H1 (cell line): ENCODE measurements at regions not wholly inside any gene's neighbourhood (a gene's known extent, or its start where the extent isn't known, plus 50 kb on each side); places are given as distances from the start of the nearest gene placed in this dataset.

Experiments used
- CTCF ChIA-PET: fragments of 300-600 bp; sonication (Branson Sonifier 250); formaldehyde crosslinking; loops from one replicate; lab custom pipeline; 2021; ENCODE audit not compliant: partially characterized antibody; lab: Charles Lee
- POLR2A ChIA-PET: fragments of 300-600 bp; sonication (Branson Sonifier 250); formaldehyde crosslinking; loops from one replicate; lab custom pipeline; 2021; ENCODE audit warnings: inconsistent platforms; ENCODE audit not compliant: partially characterized antibody; lab: Charles Lee
- DNase-seq, 2 experiments: peaks; one replicate each; pipeline versions ENCODE4 v3.0.0 to v3.0.0-alpha.2; 2010 to 2022; ENCODE audit warnings: low spot score in 2 of 2, low read depth in 1 of 2, mixed read lengths in 1 of 2
- FAIRE-seq: peaks from 2 replicates; lab custom pipeline; 2011; peaks lifted over from hg19 to GRCh38; lab: Jason Lieb, UNC
- H2AFZ ChIP-seq: 2 replicates; pipeline ENCODE4 v1.8.1; 2012; ENCODE audit warnings: low read length, inconsistent platforms
- H2AK5ac ChIP-seq: 2 replicates; pipeline ENCODE4 v1.6.1; 2013; ENCODE audit warnings: low read depth, low read length
- H2BK120ac ChIP-seq: replicated peaks from 2 replicates; pipeline ENCODE3; 2013; ENCODE audit warnings: low read depth, low read length, inconsistent platforms
- H2BK12ac ChIP-seq: 2 replicates; pipeline ENCODE4 v1.6.1; 2013; ENCODE audit warnings: low read depth, low read length
- H2BK15ac ChIP-seq: 2 replicates; pipeline ENCODE4 v1.6.1; 2013; ENCODE audit warnings: low read length
- H2BK20ac ChIP-seq: 2 replicates; pipeline ENCODE4 v1.6.1; 2013; ENCODE audit warnings: low read length
- H2BK5ac ChIP-seq: 2 replicates; pipeline ENCODE4 v1.6.1; 2013; ENCODE audit warnings: low read depth, low read length
- H3K14ac ChIP-seq: 2 replicates; pipeline ENCODE4 v1.6.1; 2013; ENCODE audit warnings: inconsistent platforms; ENCODE audit not compliant: insufficient read length
- H3K18ac ChIP-seq: 2 replicates; pipeline ENCODE4 v1.6.1; 2013; ENCODE audit warnings: low read length; ENCODE audit errors: extremely low read depth
- H3K23ac ChIP-seq: 2 replicates; pipeline ENCODE4 v1.6.1; 2013; ENCODE audit warnings: inconsistent platforms; ENCODE audit not compliant: insufficient read length
- H3K23me2 ChIP-seq: 2 replicates; pipeline ENCODE4 v1.6.1; 2013; ENCODE audit warnings: low read depth, low read length
- H3K27ac ChIP-seq: 2 replicates; pipeline ENCODE4 v1.6.1; 2011; ENCODE audit warnings: low read depth, low read length, inconsistent platforms
- H3K27me3 ChIP-seq, 4 experiments: replicated peaks in 1 of 4; 1 replicate in 1 of 4; 2 replicates in 3 of 4; pipeline versions ENCODE4 v1.6.1 to v1.8.1; 2011 to 2013; ENCODE audit warnings: low read length in 3 of 4, mild to moderate bottlenecking in 3 of 4, inconsistent platforms in 2 of 4, mixed read lengths in 2 of 4, moderate library complexity in 1 of 4; ENCODE audit not compliant: control insufficient read depth in 3 of 4, insufficient read depth in 3 of 4; ENCODE audit errors: extremely low read depth in 1 of 4
- H3K36me3 ChIP-seq, 4 experiments: 2 replicates each; pipeline versions ENCODE4 v1.6.1 to v1.8.1; 2011 to 2013; ENCODE audit warnings: mild to moderate bottlenecking in 4 of 4, low read length in 3 of 4, moderate library complexity in 2 of 4, control low read depth in 1 of 4, inconsistent platforms in 1 of 4; ENCODE audit not compliant: insufficient read depth in 4 of 4, control insufficient read depth in 2 of 4
- H3K4ac ChIP-seq: replicated peaks from 2 replicates; pipeline ENCODE3; 2013; ENCODE audit warnings: low read length, low read depth, mixed read lengths, inconsistent platforms; ENCODE audit not compliant: insufficient read length
- H3K4me1 ChIP-seq, 4 experiments: replicated peaks in 1 of 4; 1 replicate in 1 of 4; 2 replicates in 3 of 4; pipeline versions ENCODE4 v1.6.1 to v1.8.1; 2011 to 2013; ENCODE audit warnings: low read length in 3 of 4, inconsistent platforms in 2 of 4, mixed read lengths in 1 of 4; ENCODE audit not compliant: insufficient read depth in 4 of 4, control insufficient read depth in 3 of 4
- H3K4me2 ChIP-seq, 2 experiments: 2 replicates each; pipeline versions ENCODE4 v1.6.1 to v1.8.1; 2011 to 2013; ENCODE audit warnings: low read depth in 2 of 2, low read length in 2 of 2, control low read depth in 1 of 2, inconsistent platforms in 1 of 2, mild to moderate bottlenecking in 1 of 2; ENCODE audit not compliant: insufficient read depth in 1 of 2
- H3K4me3 ChIP-seq, 4 experiments: fragments of 200-600, 300-600 bp in 1 of 4; sonication (generic), shearing (Covaris generic), sonication (Bioruptor Twin) in 1 of 4; 2 replicates each; pipeline versions ENCODE4 v1.5.1 to v1.8.1; 2011 to 2016; ENCODE audit warnings: low read length in 4 of 4, low read depth in 3 of 4, control low read depth in 2 of 4, inconsistent platforms in 2 of 4, mild to moderate bottlenecking in 2 of 4, mixed read lengths in 1 of 4, moderate library complexity in 1 of 4; ENCODE audit not compliant: insufficient read depth in 2 of 4; ENCODE audit errors: extremely low read depth in 1 of 4
- H3K56ac ChIP-seq: replicated peaks from 2 replicates; pipeline ENCODE3; 2013; ENCODE audit warnings: low read depth, mild to moderate bottlenecking, mixed read lengths, low read length, inconsistent platforms; ENCODE audit not compliant: insufficient read length
- H3K79me1 ChIP-seq: 2 replicates; pipeline ENCODE4 v1.6.1; 2013; ENCODE audit warnings: low read depth, low read length, control low read depth
- H3K79me2 ChIP-seq, 2 experiments: 2 replicates each; pipeline versions ENCODE4 v1.6.1 to v1.8.1; 2012 to 2013; ENCODE audit warnings: low read length in 2 of 2, mild to moderate bottlenecking in 2 of 2, inconsistent platforms in 1 of 2; ENCODE audit not compliant: insufficient read depth in 2 of 2, control insufficient read depth in 1 of 2
- H3K9ac ChIP-seq, 4 experiments: replicated peaks in 1 of 4; 1 replicate in 1 of 4; 2 replicates in 3 of 4; pipeline versions ENCODE4 v1.6.1 to v1.8.1; 2011 to 2013; ENCODE audit warnings: low read depth in 3 of 4, low read length in 3 of 4, control low read depth in 2 of 4, mild to moderate bottlenecking in 2 of 4, moderate library complexity in 2 of 4, inconsistent platforms in 1 of 4; ENCODE audit errors: extremely low read depth in 1 of 4
- H3K9me3 ChIP-seq, 2 experiments: 2 replicates each; pipeline versions ENCODE4 v1.6.1 to v1.8.1; 2012 to 2013; ENCODE audit warnings: mild to moderate bottlenecking in 2 of 2, moderate library complexity in 2 of 2, control low read depth in 1 of 2, inconsistent platforms in 1 of 2, low read depth in 1 of 2, low read length in 1 of 2, mixed read lengths in 1 of 2; ENCODE audit not compliant: insufficient read depth in 2 of 2
- H4K20me1 ChIP-seq, 2 experiments: replicated peaks in 1 of 2; 2 replicates each; pipeline versions ENCODE3 to v1.8.1; 2011 to 2013; ENCODE audit warnings: inconsistent platforms in 2 of 2, low read length in 2 of 2, mild to moderate bottlenecking in 1 of 2; ENCODE audit not compliant: insufficient read depth in 2 of 2, control insufficient read depth in 1 of 2
- H4K5ac ChIP-seq: 2 replicates; pipeline ENCODE4 v1.6.1; 2013; ENCODE audit warnings: low read length, low read depth, mixed read lengths, inconsistent platforms; ENCODE audit not compliant: insufficient read length
- H4K8ac ChIP-seq: 2 replicates; pipeline ENCODE4 v1.8.0; 2013; ENCODE audit warnings: mild to moderate bottlenecking, moderate library complexity, low read length, inconsistent platforms; ENCODE audit not compliant: insufficient read depth; ENCODE audit errors: extremely low read depth
- H4K91ac ChIP-seq: replicated peaks from 2 replicates; pipeline ENCODE3; 2013; ENCODE audit warnings: low read length, mixed read lengths, inconsistent platforms; ENCODE audit not compliant: insufficient read length
- FOSL1 ChIP-seq: IDR thresholded peaks from 2 replicates; pipeline ENCODE4 v1.6.1; 2011; ENCODE audit warnings: mild to moderate bottlenecking, low read depth, low read length, moderate library complexity; ENCODE audit not compliant: insufficient read depth
- RAD21 ChIP-seq, 2 experiments: IDR thresholded peaks in 1 of 2; conservative IDR thresholded peaks in 1 of 2; 2 replicates each; pipeline ENCODE4 v1.6.1; 2011; ENCODE audit warnings: low read depth in 2 of 2, low read length in 2 of 2, improper control_type of control experiment in 1 of 2, inconsistent platforms in 1 of 2, mild to moderate bottlenecking in 1 of 2, moderate library complexity in 1 of 2
- TCF12 ChIP-seq: IDR thresholded peaks from 2 replicates; pipeline ENCODE4 v1.6.1; 2011; ENCODE audit warnings: low read depth, mild to moderate bottlenecking, low read length
- ZNF274 ChIP-seq: IDR thresholded peaks from 2 replicates; pipeline ENCODE4 v1.7.0; 2012; ENCODE audit warnings: low read length, borderline replicate concordance; ENCODE audit errors: extremely low read depth
- WGBS, 2 experiments: shearing (Covaris generic) in 1 of 2; methylation state at CpG; one replicate each; pipeline versions ENCODE4 v1.1.6 to v1.1.7; 2013 to 2015; ENCODE audit warnings: low lambda C conversion rate in 2 of 2, mixed read lengths in 2 of 2, inconsistent platforms in 1 of 2, low coverage in 1 of 2, missing lambda C conversion rate in 1 of 2; ENCODE audit not compliant: insufficient replicate concordance in 2 of 2, insufficient coverage in 1 of 2, insufficient read length in 1 of 2; ENCODE audit errors: extremely low coverage in 1 of 2, missing lambda C conversion rate in 1 of 2; 5-methylcytosine and 5-hydroxymethylcytosine counted together
- TF ChIP-seq, protein P1 (sequence below), 3 experiments: IDR thresholded peaks; 1 replicate in 2 of 3; 2 replicates in 1 of 3; pipeline versions ENCODE4 v1.5.1 to v1.6.1; 2011; ENCODE audit warnings: low read length in 3 of 3, mild to moderate bottlenecking in 3 of 3, inconsistent platforms in 2 of 3, low read depth in 1 of 3, moderate library complexity in 1 of 3; ENCODE audit not compliant: insufficient read depth in 1 of 3; ENCODE audit errors: control extremely low read depth in 1 of 3

DNA sequence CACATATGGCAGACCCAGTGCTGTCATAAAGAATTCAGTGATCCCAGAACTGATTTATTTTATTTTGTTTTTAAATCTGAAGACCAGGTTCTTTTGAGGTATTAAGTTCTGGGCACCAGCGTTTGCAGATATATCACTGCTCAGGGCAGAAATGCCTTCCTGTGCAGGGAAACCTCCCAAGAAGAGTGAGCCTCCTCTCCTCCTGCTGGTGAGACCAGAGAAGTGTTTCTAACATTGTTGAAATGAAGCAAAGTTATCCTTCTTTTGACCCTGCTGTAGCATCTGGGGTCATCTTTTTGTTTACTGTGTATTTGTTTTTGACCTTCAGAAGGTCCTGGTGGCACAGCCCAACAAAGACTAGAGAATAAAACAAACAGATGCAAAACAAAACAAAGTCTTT lies 94.0 kb downstream of the AQP4 start:
- TF ChIP-seq FOSL1: no peak
- TF ChIP-seq TCF12: no peak
- TF ChIP-seq, protein P1, sequence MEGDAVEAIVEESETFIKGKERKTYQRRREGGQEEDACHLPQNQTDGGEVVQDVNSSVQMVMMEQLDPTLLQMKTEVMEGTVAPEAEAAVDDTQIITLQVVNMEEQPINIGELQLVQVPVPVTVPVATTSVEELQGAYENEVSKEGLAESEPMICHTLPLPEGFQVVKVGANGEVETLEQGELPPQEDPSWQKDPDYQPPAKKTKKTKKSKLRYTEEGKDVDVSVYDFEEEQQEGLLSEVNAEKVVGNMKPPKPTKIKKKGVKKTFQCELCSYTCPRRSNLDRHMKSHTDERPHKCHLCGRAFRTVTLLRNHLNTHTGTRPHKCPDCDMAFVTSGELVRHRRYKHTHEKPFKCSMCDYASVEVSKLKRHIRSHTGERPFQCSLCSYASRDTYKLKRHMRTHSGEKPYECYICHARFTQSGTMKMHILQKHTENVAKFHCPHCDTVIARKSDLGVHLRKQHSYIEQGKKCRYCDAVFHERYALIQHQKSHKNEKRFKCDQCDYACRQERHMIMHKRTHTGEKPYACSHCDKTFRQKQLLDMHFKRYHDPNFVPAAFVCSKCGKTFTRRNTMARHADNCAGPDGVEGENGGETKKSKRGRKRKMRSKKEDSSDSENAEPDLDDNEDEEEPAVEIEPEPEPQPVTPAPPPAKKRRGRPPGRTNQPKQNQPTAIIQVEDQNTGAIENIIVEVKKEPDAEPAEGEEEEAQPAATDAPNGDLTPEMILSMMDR (IDR thresholded peaks at IDR 0.05; ENCODE audit: control extremely low read depth in 1 of 3, insufficient read depth in 1 of 3, low read depth in 1 of 3, low read length in 3 of 3): peak; percentile 37 to 83 (median 72)
- peak; percentile 80 to 81 for TF ChIP-seq RAD21 (IDR thresholded peaks at IDR 0.05 in 1 of 2, conservative IDR thresholded peaks at IDR 0.05 in 1 of 2; ENCODE audit: low read depth in 2 of 2, low read length in 2 of 2)
- TF ChIP-seq ZNF274: no peak
- Histone ChIP-seq H3K79me2 (no peaks in the 10 kb centered on the region), H3K4me1 (no peaks in the 10 kb centered on the region; a peak in 1 of 7 replicates), H3K27ac (no peak overlapping the region), H2BK20ac (no peak overlapping the region), H3K4me2 (no peak overlapping the region), H2AK5ac (no peak overlapping the region), H4K20me1 (no peaks in the 10 kb centered on the region), H4K91ac (no peak overlapping the region), H4K8ac (no peak overlapping the region), H3K36me3 (no peaks in the 10 kb centered on the region; a peak in 1 of 8 replicates), H4K5ac (no peak overlapping the region), H2BK12ac (no peak overlapping the region), H2BK120ac (no peak overlapping the region), H3K18ac (no peak overlapping the region), H2BK5ac (no peak overlapping the region), H3K23me2 (no peaks in the 10 kb centered on the region), H2BK15ac (no peak overlapping the region), H3K4me3 (no peak overlapping the region), H3K4ac (no peak overlapping the region), H3K27me3 (no peaks in the 10 kb centered on the region), H3K14ac (no peak overlapping the region), H3K9ac (no peak overlapping the region), H3K9me3 (no peaks in the 10 kb centered on the region), H3K79me1 (no peaks in the 10 kb centered on the region), H2AFZ (no peak overlapping the region), H3K56ac (no peak overlapping the region), H3K23ac (no peak overlapping the region)
- FAIRE-seq: peak; percentile 91
- POLR2A ChIA-PET: no interaction called here
- CTCF ChIA-PET: interaction anchor here (0.7 to 2.7 kb wide), 14 partner anchors 9 to 1171 kb away, joined by 3 to 11 read pairs (median 4); no protein-coding TSS in a partner anchor
- DNase-seq: no peak
- WGBS, 2 experiments: 30% methylated on average over 1 of the region's 1 CpG; no CpG with 5 or more reads in 1 of the 2 experiments
